Calu3 (cell line): ENCODE measurements at regions not wholly inside any gene's neighbourhood (a gene's known extent, or its start where the extent isn't known, plus 50 kb on each side); places are given as distances from the start of the nearest gene placed in this dataset.

Experiments used
- BruUV-seq: library from RNA; stranded (reverse); fragments of 400-500 nt; replicated peaks from 2 replicates; lab custom pipeline; 2021; lab: Mats Ljungman, UMichigan
- CTCF ChIA-PET: fragments of 300-600 bp; sonication (Branson Sonifier 250); formaldehyde crosslinking; loops from one replicate; lab custom pipeline; 2022; ENCODE audit warnings: antibody characterized with exemption; lab: Charles Lee
- DNase-seq: peaks from one replicate; pipeline ENCODE4 v3.0.0; 2022
- H3K27ac Mint-ChIP-seq: one replicate; pipeline ENCODE4 v1.8.0; 2022; ENCODE audit warnings: mixed read lengths; ENCODE audit not compliant: unreplicated experiment
- H3K27me3 Mint-ChIP-seq: one replicate; pipeline ENCODE4 v1.8.0; 2022; ENCODE audit warnings: mixed read lengths; ENCODE audit not compliant: unreplicated experiment
- H3K36me3 Mint-ChIP-seq: one replicate; pipeline ENCODE4 v1.8.0; 2022; ENCODE audit warnings: mild to moderate bottlenecking, moderate library complexity, mixed read lengths; ENCODE audit not compliant: insufficient read depth, unreplicated experiment
- H3K4me1 Mint-ChIP-seq: one replicate; pipeline ENCODE4 v1.8.0; 2022; ENCODE audit warnings: mild to moderate bottlenecking, low read depth, mixed read lengths; ENCODE audit not compliant: unreplicated experiment
- H3K4me3 Mint-ChIP-seq: one replicate; pipeline ENCODE4 v1.8.0; 2022; ENCODE audit warnings: mild to moderate bottlenecking, low read depth, moderate library complexity, mixed read lengths; ENCODE audit not compliant: unreplicated experiment
- H3K9me3 Mint-ChIP-seq: one replicate; pipeline ENCODE4 v1.8.0; 2022; ENCODE audit warnings: low read depth, mixed read lengths; ENCODE audit not compliant: unreplicated experiment
- CTCF ChIP-seq: fragments of 200-600 bp; IDR thresholded peaks from one replicate; pipeline ENCODE4 v1.8.0; 2022; ENCODE audit warnings: antibody characterized with exemption; ENCODE audit not compliant: unreplicated experiment
- intact Hi-C: fragments of 100-400 bp; cut with micrococcal nuclease; formaldehyde crosslinking; loops from one replicate; pipeline ENCODE4 v1.10.0; 2022; ENCODE audit not compliant: unreplicated experiment

- H3K27ac Mint-ChIP-seq = no peak overlapping the region
- no peak for DNase-seq
- H3K36me3 Mint-ChIP-seq = no peaks in the 10 kb centered on the region
- peaks cover 9% of the 10 kb centered on the region for H3K4me1 Mint-ChIP-seq
- no peak for TF ChIP-seq CTCF
- peaks cover 13% of the 10 kb centered on the region for H3K27me3 Mint-ChIP-seq
- no TSS peak for BruUV-seq
- H3K9me3 Mint-ChIP-seq = peaks cover 2% of the 10 kb centered on the region
- no peak overlapping the region for H3K4me3 Mint-ChIP-seq
- CTCF ChIA-PET = no interaction called here
- intact Hi-C loops = no loop called here
These were observed 150.9 kb upstream of the FAM241A start for GRCh38 chr4:111994392-111994791.

DNA sequence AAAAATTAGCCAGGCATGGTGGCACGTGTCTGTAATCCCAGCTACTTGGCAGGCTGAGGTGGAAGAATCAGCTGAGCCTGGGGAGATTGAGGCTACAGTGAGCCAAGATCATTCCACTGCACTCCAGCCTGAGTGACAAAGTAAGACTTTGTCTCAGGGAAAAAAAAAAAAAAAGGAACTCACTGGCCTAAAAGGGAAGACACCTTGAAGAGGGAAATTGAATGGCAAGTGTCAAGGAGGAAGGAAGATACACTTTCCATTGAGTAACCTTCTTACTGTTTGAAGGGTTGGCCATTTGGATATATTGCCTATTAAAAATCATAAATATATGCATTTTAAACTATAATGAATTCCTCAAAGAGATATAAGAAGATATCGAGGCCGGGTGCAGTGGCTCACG, 147.5 kb upstream of the FAM241A start:
- H3K27ac Mint-ChIP-seq = no peak overlapping the region
- BruUV-seq = no TSS peak
- CTCF ChIA-PET = no interaction called here
- H3K36me3 Mint-ChIP-seq = no peaks in the 10 kb centered on the region
- no peak overlapping the region for H3K4me3 Mint-ChIP-seq
- intact Hi-C loops = no loop called here
- DNase-seq = no peak
- H3K27me3 Mint-ChIP-seq = peaks cover 13% of the 10 kb centered on the region
- TF ChIP-seq CTCF = no peak
- peaks cover 3% of the 10 kb centered on the region for H3K4me1 Mint-ChIP-seq
- H3K9me3 Mint-ChIP-seq = peaks cover 2% of the 10 kb centered on the region

- Mint-ChIP-seq H3K27me3 (peaks cover 13% of the 10 kb centered on the region), H3K27ac (no peak overlapping the region), H3K4me3 (no peak overlapping the region), H3K36me3 (no peaks in the 10 kb centered on the region), H3K4me1 (no peaks in the 10 kb centered on the region), H3K9me3 (peaks cover 2% of the 10 kb centered on the region)
- no TSS peak for BruUV-seq
- DNase-seq = no peak
- TF ChIP-seq CTCF = no peak
- CTCF ChIA-PET = no interaction called here
- intact Hi-C loops = no loop called here
These were observed 145.5 kb upstream of the FAM241A start for GRCh38 chr4:111999801-112000200.

DNA sequence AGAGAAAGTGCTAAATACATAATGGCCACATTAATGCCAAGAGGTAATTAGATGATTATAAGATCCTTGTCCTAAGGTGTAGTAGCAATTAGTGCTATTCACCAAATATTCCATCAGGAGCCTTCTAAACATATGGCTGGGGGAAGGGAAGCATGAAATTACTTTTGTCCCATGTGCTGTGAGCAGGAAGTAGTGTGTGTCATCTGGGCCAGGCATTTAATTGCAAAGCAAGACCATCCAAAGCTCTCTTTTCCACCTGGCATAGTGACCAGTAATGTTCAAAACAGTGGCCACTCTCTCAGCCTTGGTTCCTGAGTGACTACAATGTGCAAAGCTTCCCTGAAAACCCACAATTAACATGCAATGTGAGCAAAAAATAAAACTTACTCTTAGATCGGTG, 144.2 kb upstream of the FAM241A start:
- Mint-ChIP-seq H3K27me3 (peaks cover 13% of the 10 kb centered on the region), H3K27ac (no peak overlapping the region), H3K36me3 (no peaks in the 10 kb centered on the region), H3K4me1 (no peaks in the 10 kb centered on the region), H3K4me3 (no peak overlapping the region), H3K9me3 (peaks cover 2% of the 10 kb centered on the region)
- intact Hi-C loops = no loop called here
- CTCF ChIA-PET = no interaction called here
- DNase-seq = no peak
- no peak for TF ChIP-seq CTCF
- BruUV-seq = no TSS peak
